ENCODE measurements at regions not wholly inside any gene's neighbourhood (a gene's known extent, or its start where the extent isn't known, plus 50 kb on each side); places are given as distances from the start of the nearest gene placed in this dataset.
A peak's percentile ranks its signal among the peaks of the same experiment; 100 is the strongest.

GRCh38 chr2:64390586-64390985 is 63.4 kb upstream of the LGALSL start:
- Mint-ChIP-seq H3K27ac (no peak overlapping the region), H3K4me1 (ENCODE audit: unreplicated experiment) (no peaks in the 10 kb centered on the region), H3K36me3 (peaks cover 3% of the 10 kb centered on the region), H3K4me3 (no peak overlapping the region), H3K9me3 (no peaks in the 10 kb centered on the region), H3K27me3 (no peaks in the 10 kb centered on the region)
- no peak for DNase-seq (ENCODE audit: extremely low spot score, unreplicated experiment)
- no peak for TF ChIP-seq CTCF (conservative IDR thresholded peaks at IDR 0.05)

DNA sequence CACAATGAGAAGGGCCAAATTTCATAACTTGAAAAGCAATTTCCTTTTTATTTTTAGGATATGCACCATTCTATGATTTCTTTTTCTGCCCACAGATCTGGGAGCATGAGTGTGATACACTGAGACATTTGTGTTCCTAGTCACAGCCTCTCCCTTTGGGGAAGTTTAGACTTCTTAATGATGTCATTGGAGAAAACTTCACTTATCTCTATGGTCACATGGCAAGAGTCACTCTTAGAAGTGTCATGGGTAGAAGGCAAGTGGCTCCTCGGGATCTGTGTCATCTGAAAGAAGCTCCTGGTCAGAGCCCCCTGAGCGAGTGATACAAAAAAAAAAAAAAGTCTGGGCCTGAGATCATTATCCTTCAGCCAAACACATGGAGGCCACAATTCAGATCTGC is 62.5 kb upstream of the LGALSL start:
- no peak for TF ChIP-seq CTCF (conservative IDR thresholded peaks at IDR 0.05)
- DNase-seq (ENCODE audit: extremely low spot score, unreplicated experiment), result no peak
- peaks cover 3% of the 10 kb centered on the region for H3K36me3 Mint-ChIP-seq
- no peaks in the 10 kb centered on the region for H3K4me1 Mint-ChIP-seq (ENCODE audit: unreplicated experiment)
- peak overlapping the region; percentile 79 for H3K27ac Mint-ChIP-seq
- no peaks in the 10 kb centered on the region for H3K27me3 Mint-ChIP-seq
- H3K9me3 Mint-ChIP-seq, result no peaks in the 10 kb centered on the region
- no peak overlapping the region for H3K4me3 Mint-ChIP-seq

- Mint-ChIP-seq H3K27ac (peak overlapping the region; percentile 79), H3K9me3 (no peaks in the 10 kb centered on the region), H3K4me1 (ENCODE audit: unreplicated experiment) (no peaks in the 10 kb centered on the region), H3K4me3 (no peak overlapping the region), H3K27me3 (no peaks in the 10 kb centered on the region), H3K36me3 (peaks cover 6% of the 10 kb centered on the region)
- no peak for TF ChIP-seq CTCF (conservative IDR thresholded peaks at IDR 0.05)
- no peak for DNase-seq (ENCODE audit: extremely low spot score, unreplicated experiment)
Measured at GRCh38 chr2:64391940-64392339, 62.0 kb upstream of the LGALSL start.

DNA sequence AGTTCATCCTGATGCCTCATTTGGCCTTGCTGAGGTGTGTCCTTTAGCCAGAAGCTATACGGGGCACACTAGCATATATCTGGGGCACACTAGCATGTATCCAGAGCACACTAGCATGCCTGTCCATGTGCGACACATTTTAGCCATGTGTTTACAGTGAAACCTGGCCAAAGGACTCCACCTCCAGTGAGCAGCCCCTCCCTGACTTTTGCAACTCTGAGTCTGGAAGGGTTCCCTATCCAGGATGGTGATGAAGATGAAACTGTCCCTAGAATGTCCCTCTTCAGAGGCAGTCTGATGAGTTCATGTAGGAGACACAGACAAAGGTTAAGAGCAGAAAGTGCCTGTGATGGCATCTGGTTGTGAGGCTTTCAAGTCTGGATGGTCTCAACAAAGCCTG is 61.4 kb upstream of the LGALSL start:
- no peaks in the 10 kb centered on the region for H3K9me3 Mint-ChIP-seq

DNA sequence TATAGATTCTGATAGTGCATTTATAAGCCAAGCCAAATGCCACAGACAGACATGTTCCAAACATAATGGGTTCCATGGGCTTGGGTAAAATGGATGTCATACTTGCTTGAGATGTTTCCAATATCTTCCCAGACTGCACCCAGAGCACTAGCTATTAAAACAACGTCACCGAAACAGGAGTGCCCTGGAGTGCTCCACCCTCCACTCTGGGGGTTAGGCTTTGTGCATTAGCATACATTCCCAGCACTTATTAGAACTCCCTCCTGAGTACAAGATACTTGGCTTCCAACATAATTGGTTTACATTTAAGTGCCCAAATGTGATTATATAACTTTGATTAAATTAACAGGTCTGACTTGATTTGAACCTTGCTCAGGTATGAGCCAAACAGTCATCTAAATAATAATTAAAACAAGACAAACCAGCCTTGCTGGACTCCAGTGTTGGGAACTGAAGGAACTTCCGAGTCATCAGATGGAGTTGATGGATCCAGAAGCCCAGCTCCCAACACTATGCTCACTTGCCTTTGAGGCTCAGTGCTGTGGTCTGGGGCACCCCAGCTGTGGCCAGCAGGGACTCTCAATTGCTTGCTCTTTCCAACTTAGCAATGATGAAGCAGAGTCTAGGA is 60.5 kb upstream of the LGALSL start:
- TF ChIP-seq CTCF (conservative IDR thresholded peaks at IDR 0.05), result no peak
- Mint-ChIP-seq H3K36me3 (peaks cover 6% of the 10 kb centered on the region), H3K27ac (peak overlapping the region; percentile 41), H3K9me3 (peaks cover 4% of the 10 kb centered on the region), H3K4me1 (ENCODE audit: unreplicated experiment) (peaks cover 1% of the 10 kb centered on the region), H3K27me3 (no peaks in the 10 kb centered on the region), H3K4me3 (no peak overlapping the region)
- DNase-seq (ENCODE audit: extremely low spot score, unreplicated experiment), result no peak

More for the DNA sequence above, 61.4 kb upstream of the LGALSL start:
- no peak for TF ChIP-seq CTCF (conservative IDR thresholded peaks at IDR 0.05)
- H3K4me3 Mint-ChIP-seq, result no peak overlapping the region
- no peaks in the 10 kb centered on the region for H3K27me3 Mint-ChIP-seq
- peaks cover 6% of the 10 kb centered on the region for H3K36me3 Mint-ChIP-seq
- peak overlapping the region; percentile 41 for H3K27ac Mint-ChIP-seq
- DNase-seq (ENCODE audit: extremely low spot score, unreplicated experiment), result no peak
- H3K4me1 Mint-ChIP-seq (ENCODE audit: unreplicated experiment), result no peaks in the 10 kb centered on the region

DNA sequence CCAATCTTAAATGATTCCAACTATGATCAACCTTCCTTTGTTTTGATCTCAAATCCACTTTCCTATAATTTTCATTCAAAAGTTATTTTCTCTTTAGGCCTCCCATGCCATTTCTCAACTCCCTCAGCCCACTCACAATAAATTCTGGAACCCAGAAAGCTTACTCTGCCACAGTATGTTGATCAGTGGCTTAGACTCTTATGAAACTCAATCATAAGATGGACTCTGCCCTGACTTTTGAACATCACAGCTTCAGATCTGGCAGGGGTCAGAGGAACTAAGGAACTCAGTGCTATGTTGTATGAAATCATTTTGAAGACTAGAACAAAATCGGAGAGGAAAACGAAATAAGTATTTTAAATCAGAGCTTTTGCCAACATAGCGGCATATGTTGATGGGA is 59.8 kb upstream of the LGALSL start:
- Mint-ChIP-seq H3K36me3 (peaks cover 6% of the 10 kb centered on the region), H3K4me3 (no peak overlapping the region), H3K27ac (no peak overlapping the region), H3K4me1 (ENCODE audit: unreplicated experiment) (peaks cover 4% of the 10 kb centered on the region), H3K27me3 (no peaks in the 10 kb centered on the region), H3K9me3 (peaks cover 7% of the 10 kb centered on the region)
- TF ChIP-seq CTCF (conservative IDR thresholded peaks at IDR 0.05), result no peak
- DNase-seq (ENCODE audit: extremely low spot score, unreplicated experiment), result no peak

Data from type B pancreatic cell (in vitro differentiated cells).